ENCODE measurements at regions not wholly inside any gene's neighbourhood (a gene's known extent, or its start where the extent isn't known, plus 50 kb on each side); places are given as distances from the start of the nearest gene placed in this dataset.

GRCh38 chr6:134602123-134602522, 284.2 kb upstream of the SGK1 start:
- Histone ChIP-seq H3K9me3 (no peaks in the 10 kb centered on the region), H3K27me3 (no peaks in the 10 kb centered on the region), H3K4me1 (no peaks in the 10 kb centered on the region), H3K36me3 (no peaks in the 10 kb centered on the region), H3K4me3 (no peak overlapping the region), H3K27ac (no peak overlapping the region)
- TF ChIP-seq POLR2A (IDR thresholded peaks at IDR 0.05), result no peak
- TF ChIP-seq CTCF (IDR thresholded peaks at IDR 0.05), result no peak
- no peak for DNase-seq

GRCh38 chr6:134600671-134601070, 282.8 kb upstream of the SGK1 start:
- Histone ChIP-seq H3K4me1 (no peaks in the 10 kb centered on the region), H3K27ac (no peak overlapping the region), H3K4me3 (no peak overlapping the region), H3K9me3 (no peaks in the 10 kb centered on the region), H3K27me3 (no peaks in the 10 kb centered on the region), H3K36me3 (no peaks in the 10 kb centered on the region)
- no peak for DNase-seq
- TF ChIP-seq POLR2A (IDR thresholded peaks at IDR 0.05), result no peak
- TF ChIP-seq CTCF (IDR thresholded peaks at IDR 0.05), result no peak

- Histone ChIP-seq H3K9me3 (no peaks in the 10 kb centered on the region), H3K27me3 (no peaks in the 10 kb centered on the region), H3K36me3 (no peaks in the 10 kb centered on the region), H3K4me1 (no peaks in the 10 kb centered on the region), H3K4me3 (no peak overlapping the region), H3K27ac (no peak overlapping the region)
- no peak for DNase-seq
- no peak for TF ChIP-seq CTCF (IDR thresholded peaks at IDR 0.05)
- no peak for TF ChIP-seq POLR2A (IDR thresholded peaks at IDR 0.05)
Measured at GRCh38 chr6:134599079-134599478, 281.2 kb upstream of the SGK1 start.

- no peak for TF ChIP-seq POLR2A (IDR thresholded peaks at IDR 0.05)
- TF ChIP-seq CTCF (IDR thresholded peaks at IDR 0.05), result no peak
- Histone ChIP-seq H3K36me3 (no peaks in the 10 kb centered on the region), H3K9me3 (no peaks in the 10 kb centered on the region), H3K27ac (no peak overlapping the region), H3K4me1 (no peaks in the 10 kb centered on the region), H3K4me3 (no peak overlapping the region), H3K27me3 (no peaks in the 10 kb centered on the region)
- no peak for DNase-seq
Measured at GRCh38 chr6:134596191-134596590, 278.3 kb upstream of the SGK1 start.

DNA sequence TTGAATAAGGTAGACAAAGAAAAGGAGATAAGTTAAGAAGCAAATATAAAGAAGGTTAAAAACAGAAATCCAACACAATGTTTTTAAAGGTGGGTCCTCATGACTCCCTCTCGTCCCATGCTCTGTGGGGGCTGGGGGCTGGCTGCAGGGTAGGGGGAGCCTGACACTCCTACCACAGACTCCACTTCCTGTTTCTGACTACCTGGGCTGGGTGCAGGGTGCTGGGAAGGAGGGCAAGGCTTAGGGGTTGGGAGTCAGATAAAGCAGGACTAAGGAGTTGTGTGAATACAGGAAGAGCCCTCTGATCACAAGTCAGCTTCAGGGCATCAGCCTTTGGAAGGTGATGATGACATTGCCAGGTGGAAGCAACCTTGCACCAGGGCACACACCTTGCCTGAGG, 277.0 kb upstream of the SGK1 start:
- TF ChIP-seq CTCF (IDR thresholded peaks at IDR 0.05) (no peak), POLR2A (IDR thresholded peaks at IDR 0.05) (no peak)
- Histone ChIP-seq H3K27me3 (no peaks in the 10 kb centered on the region), H3K9me3 (no peaks in the 10 kb centered on the region), H3K36me3 (no peaks in the 10 kb centered on the region), H3K27ac (no peak overlapping the region), H3K4me3 (no peak overlapping the region), H3K4me1 (no peaks in the 10 kb centered on the region)
- DNase-seq, result no peak

DNA sequence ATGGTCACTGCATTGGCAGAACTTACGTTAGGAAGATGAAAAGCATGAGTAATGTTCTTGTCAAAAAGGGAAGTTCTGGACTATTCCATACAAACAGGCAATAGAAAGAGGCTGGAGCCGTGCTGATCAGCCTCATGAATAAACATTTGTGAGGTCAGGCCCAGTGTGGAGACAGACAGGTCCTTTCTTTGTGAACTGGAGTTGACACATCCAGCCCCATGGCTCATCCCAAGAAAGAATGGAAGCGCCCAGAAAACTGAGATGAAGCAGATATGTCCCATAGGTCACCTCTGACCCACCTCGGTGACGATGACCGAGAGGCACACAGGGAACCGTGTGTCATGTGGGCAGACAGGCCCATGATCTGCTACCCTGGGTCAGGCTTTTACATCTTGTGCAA, 276.0 kb upstream of the SGK1 start:
- Histone ChIP-seq H3K27me3 (no peaks in the 10 kb centered on the region), H3K9me3 (no peaks in the 10 kb centered on the region), H3K36me3 (no peaks in the 10 kb centered on the region), H3K4me3 (no peak overlapping the region), H3K27ac (no peak overlapping the region), H3K4me1 (no peaks in the 10 kb centered on the region)
- TF ChIP-seq CTCF (IDR thresholded peaks at IDR 0.05) (no peak), POLR2A (IDR thresholded peaks at IDR 0.05) (no peak)
- DNase-seq, result no peak

All from Peyer's patch (tissue), 4 donors.